Ascending aorta (tissue), 2 donors: ENCODE measurements at regions not wholly inside any gene's neighbourhood (a gene's known extent, or its start where the extent isn't known, plus 50 kb on each side); places are given as distances from the start of the nearest gene placed in this dataset.

Experiments used
- DNase-seq, 2 donors: peaks; one replicate each; pipeline ENCODE4 v3.0.0-alpha.2; 2019; ENCODE audit warnings: low spot score in 2 of 2
- H3K27ac ChIP-seq, 2 donors: fragments of 200-600 bp; sonication (generic); one replicate each; pipeline ENCODE4 v1.5.1; 2016 to 2017; ENCODE audit warnings: mild to moderate bottlenecking in 1 of 2
- H3K27me3 ChIP-seq: fragments of 200-600 bp; sonication (generic); one replicate; pipeline ENCODE4 v1.5.1; 2017
- H3K36me3 ChIP-seq, 2 donors: fragments of 200-600 bp; sonication (generic); one replicate each; pipeline ENCODE4 v1.5.1; 2016
- H3K4me1 ChIP-seq, 2 donors: fragments of 200-600 bp; sonication (generic); one replicate each; pipeline ENCODE4 v1.5.1; 2016 to 2017; ENCODE audit warnings: mild to moderate bottlenecking in 1 of 2
- H3K4me3 ChIP-seq, 2 donors: fragments of 200-600 bp; sonication (generic); one replicate each; pipeline ENCODE4 v1.5.1; 2016 to 2017; ENCODE audit warnings: mild to moderate bottlenecking in 1 of 2
- H3K9me3 ChIP-seq, 2 donors: fragments of 200-600 bp; sonication (generic); one replicate each; pipeline ENCODE4 v1.5.1; 2016
- intact Hi-C: fragments of 100-400 bp; cut with DNase I; formaldehyde crosslinking; loops from one replicate; pipeline ENCODE4 v1.15.1; 2023
- TF ChIP-seq, protein P1 (sequence below), 3 experiments: fragments of 200-600 bp in 2 of 3; fragments of 450-650 bp in 1 of 3; sonication (generic) in 2 of 3; IDR thresholded peaks; one replicate each; pipeline ENCODE4 v1.5.1; 2016 to 2019; ENCODE audit warnings: antibody characterized with exemption in 3 of 3, mild to moderate bottlenecking in 1 of 3, moderate library complexity in 1 of 3

DNA sequence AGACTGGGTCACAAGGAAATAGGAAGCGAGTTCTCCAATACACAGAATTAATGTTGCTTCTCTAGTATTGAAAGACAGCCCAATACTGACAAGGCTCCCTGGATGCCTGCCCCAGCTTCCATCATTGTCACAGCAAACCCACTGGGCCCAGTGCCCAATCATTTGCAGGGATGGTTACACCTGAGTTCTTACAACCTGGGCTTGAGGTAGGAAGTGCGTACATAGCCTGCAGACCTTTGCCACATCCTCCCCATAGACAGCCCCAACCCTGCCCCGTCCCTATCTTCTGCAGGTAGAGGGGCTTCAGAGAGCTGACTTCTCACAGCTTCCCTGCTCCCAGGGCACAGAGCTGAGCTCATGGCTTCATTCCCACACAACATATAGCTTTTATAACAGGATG lies 108.1 kb upstream of the UBL3 start:
- H3K27ac ChIP-seq, result no peak overlapping the region
- no peaks in the 10 kb centered on the region for H3K4me1 ChIP-seq
- H3K4me3 ChIP-seq, result no peak overlapping the region
- H3K27me3 ChIP-seq, result no peaks in the 10 kb centered on the region
- no peaks in the 10 kb centered on the region for H3K9me3 ChIP-seq
- no peaks in the 10 kb centered on the region for H3K36me3 ChIP-seq
- TF ChIP-seq, protein P1, sequence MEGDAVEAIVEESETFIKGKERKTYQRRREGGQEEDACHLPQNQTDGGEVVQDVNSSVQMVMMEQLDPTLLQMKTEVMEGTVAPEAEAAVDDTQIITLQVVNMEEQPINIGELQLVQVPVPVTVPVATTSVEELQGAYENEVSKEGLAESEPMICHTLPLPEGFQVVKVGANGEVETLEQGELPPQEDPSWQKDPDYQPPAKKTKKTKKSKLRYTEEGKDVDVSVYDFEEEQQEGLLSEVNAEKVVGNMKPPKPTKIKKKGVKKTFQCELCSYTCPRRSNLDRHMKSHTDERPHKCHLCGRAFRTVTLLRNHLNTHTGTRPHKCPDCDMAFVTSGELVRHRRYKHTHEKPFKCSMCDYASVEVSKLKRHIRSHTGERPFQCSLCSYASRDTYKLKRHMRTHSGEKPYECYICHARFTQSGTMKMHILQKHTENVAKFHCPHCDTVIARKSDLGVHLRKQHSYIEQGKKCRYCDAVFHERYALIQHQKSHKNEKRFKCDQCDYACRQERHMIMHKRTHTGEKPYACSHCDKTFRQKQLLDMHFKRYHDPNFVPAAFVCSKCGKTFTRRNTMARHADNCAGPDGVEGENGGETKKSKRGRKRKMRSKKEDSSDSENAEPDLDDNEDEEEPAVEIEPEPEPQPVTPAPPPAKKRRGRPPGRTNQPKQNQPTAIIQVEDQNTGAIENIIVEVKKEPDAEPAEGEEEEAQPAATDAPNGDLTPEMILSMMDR (IDR thresholded peaks at IDR 0.05), result no peak
- DNase-seq, result no peak
- intact Hi-C loops, result no loop called here

DNA sequence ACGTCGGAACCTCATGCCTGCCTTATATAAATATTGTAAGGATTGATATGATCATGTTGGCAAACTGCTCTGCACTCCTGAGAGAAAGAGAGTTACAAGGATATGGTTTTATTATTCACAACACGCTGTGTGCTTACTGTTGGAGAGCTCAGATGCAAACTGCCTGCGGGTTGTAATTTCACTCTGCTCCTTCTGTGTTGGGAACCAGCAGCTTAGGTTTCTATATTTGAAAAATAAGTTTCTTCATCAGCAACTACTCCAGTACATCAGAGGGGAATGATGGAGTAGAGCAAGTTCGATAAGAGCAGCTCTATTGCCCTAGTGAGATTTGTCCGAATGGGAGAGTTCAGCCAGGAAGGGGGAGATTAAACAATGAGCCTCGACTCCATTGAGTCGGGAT lies 106.9 kb upstream of the UBL3 start:
- no peaks in the 10 kb centered on the region for H3K36me3 ChIP-seq
- no peaks in the 10 kb centered on the region for H3K4me1 ChIP-seq
- no peak for DNase-seq
- no peaks in the 10 kb centered on the region for H3K27me3 ChIP-seq
- TF ChIP-seq, protein P1 (IDR thresholded peaks at IDR 0.05), result no peak
- intact Hi-C loops, result no loop called here
- no peak overlapping the region for H3K27ac ChIP-seq
- no peak overlapping the region for H3K4me3 ChIP-seq
- H3K9me3 ChIP-seq, result no peaks in the 10 kb centered on the region

DNA sequence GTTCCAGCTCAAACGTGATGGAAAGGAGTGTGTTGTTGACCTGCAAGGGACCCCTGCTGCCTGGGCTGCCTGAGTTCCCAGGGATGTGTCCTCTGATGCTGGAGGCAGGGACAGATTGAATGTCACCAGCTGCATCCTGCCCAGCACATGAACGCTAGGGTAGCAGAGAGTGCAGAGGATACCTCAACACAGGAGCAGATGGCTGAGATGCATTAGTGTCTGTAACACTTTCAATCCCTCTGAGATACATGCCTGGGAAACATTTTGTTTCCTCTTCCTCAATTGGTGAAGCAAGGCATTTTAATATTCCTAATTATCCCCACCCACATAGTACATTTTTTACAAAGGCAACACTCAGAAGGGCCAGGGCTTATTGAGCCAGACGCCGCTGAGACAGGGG lies 106.4 kb upstream of the UBL3 start:
- Histone ChIP-seq H3K4me3 (no peak overlapping the region), H3K27me3 (no peaks in the 10 kb centered on the region), H3K36me3 (no peaks in the 10 kb centered on the region), H3K4me1 (no peaks in the 10 kb centered on the region), H3K9me3 (no peaks in the 10 kb centered on the region), H3K27ac (no peak overlapping the region)
- DNase-seq, result no peak
- TF ChIP-seq, protein P1 (IDR thresholded peaks at IDR 0.05), result no peak
- intact Hi-C loops, result no loop called here

- Histone ChIP-seq H3K4me3 (no peak overlapping the region), H3K27me3 (no peaks in the 10 kb centered on the region), H3K4me1 (no peaks in the 10 kb centered on the region), H3K27ac (no peak overlapping the region), H3K36me3 (no peaks in the 10 kb centered on the region), H3K9me3 (no peaks in the 10 kb centered on the region)
- TF ChIP-seq, protein P1 (IDR thresholded peaks at IDR 0.05), result no peak
- intact Hi-C loops, result no loop called here
- no peak for DNase-seq
These were observed 104.8 kb upstream of the UBL3 start for GRCh38 chr13:29955137-29955650.

DNA sequence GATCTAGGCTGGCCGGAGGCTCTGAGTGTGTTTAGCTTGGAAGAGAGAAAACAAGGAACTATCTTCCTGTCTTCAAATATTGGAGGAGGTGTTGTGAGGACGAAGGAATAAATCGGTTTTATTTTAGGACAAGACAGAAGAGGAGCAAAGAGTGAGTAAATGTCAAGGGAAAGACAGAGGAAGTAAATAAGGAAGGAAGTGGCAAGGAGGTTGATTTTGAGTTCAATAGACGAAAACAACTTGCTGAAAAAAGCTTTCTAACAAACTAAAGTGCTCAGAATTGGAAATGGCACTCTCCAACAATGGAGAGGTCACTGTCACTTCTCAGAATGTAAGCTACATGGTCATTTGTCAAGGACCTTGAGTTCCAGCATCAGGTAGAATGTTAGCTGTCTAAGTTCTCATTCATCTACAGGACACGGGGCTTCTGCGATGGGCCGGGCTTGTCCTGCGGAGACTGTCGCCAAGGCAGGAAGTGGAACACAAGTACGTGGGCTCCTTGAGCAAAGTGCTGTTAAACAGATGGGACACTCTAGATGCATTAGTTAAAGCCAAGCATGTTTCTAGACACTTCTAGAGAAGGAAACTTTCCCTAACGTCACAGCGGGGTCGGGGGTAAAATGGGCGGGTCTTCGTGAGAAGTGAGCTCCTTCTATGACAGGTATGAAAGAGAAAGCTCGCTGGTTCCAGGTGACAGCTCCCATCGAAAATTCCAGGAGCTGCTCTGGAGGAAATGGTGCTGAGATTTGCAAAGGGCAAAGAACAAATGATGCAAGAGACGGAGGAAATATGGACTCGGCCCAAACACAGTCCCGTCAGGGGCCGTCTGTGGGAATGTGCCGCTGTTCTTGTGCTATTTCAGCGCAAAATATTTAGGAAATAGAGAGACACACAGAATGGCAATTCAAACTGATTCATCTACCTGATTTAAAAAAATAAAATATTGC lies 103.9 kb upstream of the UBL3 start:
- H3K36me3 ChIP-seq, result no peaks in the 10 kb centered on the region
- no peaks in the 10 kb centered on the region for H3K27me3 ChIP-seq
- H3K27ac ChIP-seq, result no peak overlapping the region
- TF ChIP-seq, protein P1 (IDR thresholded peaks at IDR 0.05), result no peak
- intact Hi-C loops, result no loop called here
- H3K9me3 ChIP-seq, result no peaks in the 10 kb centered on the region
- no peak overlapping the region for H3K4me3 ChIP-seq
- no peaks in the 10 kb centered on the region for H3K4me1 ChIP-seq
- no peak for DNase-seq
